Peyer's patch (tissue), 4 donors: ENCODE measurements at regions not wholly inside any gene's neighbourhood (a gene's known extent, or its start where the extent isn't known, plus 50 kb on each side); places are given as distances from the start of the nearest gene placed in this dataset.

ENCODE experiments used
- CTCF ChIP-seq, 6 experiments: fragments of 450-650 bp in 4 of 6; fragments of 200-600 bp in 2 of 6; sonication (generic) in 1 of 6; IDR thresholded peaks; one replicate each; pipeline ENCODE4 v1.5.1; 2017 to 2019; ENCODE audit warnings: antibody characterized with exemption in 6 of 6, mild to moderate bottlenecking in 3 of 6, moderate library complexity in 1 of 6
- POLR2A ChIP-seq, 2 donors: fragments of 450-650 bp; IDR thresholded peaks; one replicate each; pipeline ENCODE4 v1.5.1; 2017; ENCODE audit warnings: antibody characterized with exemption in 2 of 2, mild to moderate bottlenecking in 2 of 2, moderate library complexity in 2 of 2

GRCh38 chr2:10215393-10215935 lies 87.2 kb upstream of the HPCAL1 start:
- TF ChIP-seq POLR2A (IDR thresholded peaks at IDR 0.05), result no peak
- no peak for TF ChIP-seq CTCF (IDR thresholded peaks at IDR 0.05)
